ENCODE measurements at regions not wholly inside any gene's neighbourhood (a gene's known extent, or its start where the extent isn't known, plus 50 kb on each side); places are given as distances from the start of the nearest gene placed in this dataset.

DNA sequence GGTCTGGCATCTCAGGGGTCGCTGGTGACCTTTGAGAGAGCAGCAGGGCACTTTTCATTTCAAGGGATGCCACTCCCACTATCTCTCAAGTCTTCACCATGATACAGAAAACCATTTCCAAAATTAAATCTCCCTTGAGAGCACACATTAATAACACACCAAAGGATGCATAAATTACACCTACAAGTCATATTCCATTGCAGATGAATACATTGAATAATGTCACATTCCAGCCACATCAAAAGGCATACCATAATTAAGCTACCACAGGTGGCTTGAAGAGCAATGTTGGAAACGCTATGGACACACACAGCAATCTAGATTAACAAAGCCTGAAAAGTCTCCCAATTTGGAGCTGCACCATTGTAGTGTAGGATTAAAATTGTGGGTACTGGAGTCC lies 353.3 kb upstream of the ZMIZ1 start:
- no peak overlapping the region for H3K4me3 ChIP-seq (ENCODE audit: low read depth, low read length)
- TF ChIP-seq, protein P1, sequence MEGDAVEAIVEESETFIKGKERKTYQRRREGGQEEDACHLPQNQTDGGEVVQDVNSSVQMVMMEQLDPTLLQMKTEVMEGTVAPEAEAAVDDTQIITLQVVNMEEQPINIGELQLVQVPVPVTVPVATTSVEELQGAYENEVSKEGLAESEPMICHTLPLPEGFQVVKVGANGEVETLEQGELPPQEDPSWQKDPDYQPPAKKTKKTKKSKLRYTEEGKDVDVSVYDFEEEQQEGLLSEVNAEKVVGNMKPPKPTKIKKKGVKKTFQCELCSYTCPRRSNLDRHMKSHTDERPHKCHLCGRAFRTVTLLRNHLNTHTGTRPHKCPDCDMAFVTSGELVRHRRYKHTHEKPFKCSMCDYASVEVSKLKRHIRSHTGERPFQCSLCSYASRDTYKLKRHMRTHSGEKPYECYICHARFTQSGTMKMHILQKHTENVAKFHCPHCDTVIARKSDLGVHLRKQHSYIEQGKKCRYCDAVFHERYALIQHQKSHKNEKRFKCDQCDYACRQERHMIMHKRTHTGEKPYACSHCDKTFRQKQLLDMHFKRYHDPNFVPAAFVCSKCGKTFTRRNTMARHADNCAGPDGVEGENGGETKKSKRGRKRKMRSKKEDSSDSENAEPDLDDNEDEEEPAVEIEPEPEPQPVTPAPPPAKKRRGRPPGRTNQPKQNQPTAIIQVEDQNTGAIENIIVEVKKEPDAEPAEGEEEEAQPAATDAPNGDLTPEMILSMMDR (conservative IDR thresholded peaks at IDR 0.05; ENCODE audit: low read depth, low read length) = no peak
- DNase-seq (ENCODE audit: low read depth) = no peak

DNA sequence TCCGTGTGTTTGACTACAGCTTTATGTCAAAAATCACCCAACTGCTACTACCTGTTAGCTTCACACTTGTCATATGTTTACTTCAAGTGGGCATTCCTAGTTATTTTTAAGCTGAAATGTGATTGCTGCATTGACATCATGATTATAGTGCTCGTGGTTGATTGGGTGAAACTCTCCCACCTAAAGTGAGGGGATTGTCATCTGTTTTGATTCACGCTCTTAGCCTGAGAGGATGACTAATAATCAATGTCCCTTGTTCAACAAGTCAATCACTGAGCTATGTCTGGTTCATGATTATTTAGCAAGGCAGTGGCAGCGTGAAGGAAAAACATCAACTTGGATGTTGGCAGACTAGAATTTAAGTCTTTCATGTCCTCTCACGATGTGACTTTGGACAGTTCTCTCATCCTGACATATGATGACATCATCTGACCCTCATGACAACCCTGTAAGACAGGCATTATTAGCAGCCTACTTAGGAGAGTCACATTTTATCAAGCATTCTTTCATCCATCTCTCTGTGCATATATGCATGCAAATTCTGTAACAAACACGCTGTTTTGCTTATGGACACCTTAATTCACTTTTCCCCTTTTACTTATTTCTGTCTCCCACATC lies 352.6 kb upstream of the ZMIZ1 start:
- H3K4me3 ChIP-seq (ENCODE audit: low read depth, low read length) = no peak overlapping the region
- TF ChIP-seq, protein P1 (conservative IDR thresholded peaks at IDR 0.05; ENCODE audit: low read depth, low read length) = no peak
- DNase-seq (ENCODE audit: low read depth) = no peak

DNA sequence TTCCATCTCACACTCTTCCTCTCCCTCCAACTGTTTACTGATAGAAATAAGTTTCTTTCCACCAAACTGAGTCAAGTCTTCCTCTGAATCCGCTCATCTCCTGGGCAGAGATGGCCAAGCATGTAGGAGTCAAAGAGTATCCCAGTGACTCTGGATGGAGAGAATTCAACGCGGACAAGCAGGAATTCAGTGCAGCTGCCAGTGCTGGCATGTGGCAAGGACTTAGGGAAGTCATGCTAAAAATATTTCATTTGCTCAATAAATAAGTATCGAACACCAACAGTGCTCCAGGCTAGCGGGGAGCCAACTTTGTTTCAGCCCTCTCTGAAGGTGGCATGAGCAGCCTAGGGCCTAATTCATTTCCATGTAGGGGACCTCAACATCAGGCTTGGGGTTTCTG lies 351.6 kb upstream of the ZMIZ1 start:
- TF ChIP-seq, protein P1 (conservative IDR thresholded peaks at IDR 0.05; ENCODE audit: low read depth, low read length) = no peak
- DNase-seq (ENCODE audit: low read depth) = no peak

DNA sequence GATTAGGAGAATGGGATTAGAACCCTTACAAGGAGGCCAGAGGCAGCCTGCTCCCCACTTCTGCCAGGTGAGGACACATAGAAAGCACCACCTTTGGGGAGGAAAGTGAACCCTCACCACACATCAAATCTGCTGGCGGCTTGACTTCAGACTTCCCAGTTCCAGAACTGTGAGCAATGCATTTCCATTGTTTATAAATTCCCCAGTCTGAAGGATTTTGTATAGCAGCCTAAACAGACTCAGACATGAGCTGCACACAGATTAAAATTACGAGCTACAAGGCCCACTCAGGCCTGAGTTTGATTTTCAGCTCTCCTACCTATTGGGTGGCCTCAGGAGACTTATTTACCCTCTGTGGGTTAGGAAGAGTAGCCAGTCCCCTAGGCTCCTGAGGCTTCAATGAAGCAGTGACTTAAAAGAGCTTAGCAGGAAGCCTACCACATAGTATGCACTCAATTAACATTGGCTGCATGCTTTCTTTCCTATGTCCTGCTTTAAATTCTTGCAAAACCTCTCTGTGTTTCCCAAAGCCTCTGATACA lies 350.7 kb upstream of the ZMIZ1 start:
- DNase-seq (ENCODE audit: low read depth) = no peak
- H3K4me3 ChIP-seq (ENCODE audit: low read depth, low read length) = no peak overlapping the region
- TF ChIP-seq, protein P1 (conservative IDR thresholded peaks at IDR 0.05; ENCODE audit: low read depth, low read length) = no peak

More for the DNA sequence above, 351.6 kb upstream of the ZMIZ1 start:
- no peak overlapping the region for H3K4me3 ChIP-seq (ENCODE audit: low read depth, low read length)

DNA sequence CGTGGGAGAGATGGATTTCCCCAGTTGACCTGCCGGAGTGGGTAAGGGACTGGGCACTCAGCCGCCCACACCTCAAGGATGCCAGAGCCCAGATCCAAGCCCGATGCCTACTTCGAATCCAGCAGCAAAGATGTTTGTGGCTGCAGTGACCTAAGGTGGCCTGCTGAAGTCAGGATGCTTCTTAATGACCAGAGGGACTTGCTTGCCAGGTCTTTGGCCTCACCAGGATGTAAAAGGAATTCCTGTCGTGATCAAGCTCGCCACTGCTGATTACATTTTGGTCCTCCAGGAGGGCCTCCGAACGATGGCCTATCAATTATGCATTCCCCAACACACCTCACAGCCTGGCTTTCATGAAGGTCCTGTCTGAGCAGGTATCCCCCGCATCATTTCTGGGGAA lies 349.5 kb upstream of the ZMIZ1 start:
- no peak overlapping the region for H3K4me3 ChIP-seq (ENCODE audit: low read depth, low read length)
- DNase-seq (ENCODE audit: low read depth) = no peak
- TF ChIP-seq, protein P1 (conservative IDR thresholded peaks at IDR 0.05; ENCODE audit: low read depth, low read length) = no peak

DNA sequence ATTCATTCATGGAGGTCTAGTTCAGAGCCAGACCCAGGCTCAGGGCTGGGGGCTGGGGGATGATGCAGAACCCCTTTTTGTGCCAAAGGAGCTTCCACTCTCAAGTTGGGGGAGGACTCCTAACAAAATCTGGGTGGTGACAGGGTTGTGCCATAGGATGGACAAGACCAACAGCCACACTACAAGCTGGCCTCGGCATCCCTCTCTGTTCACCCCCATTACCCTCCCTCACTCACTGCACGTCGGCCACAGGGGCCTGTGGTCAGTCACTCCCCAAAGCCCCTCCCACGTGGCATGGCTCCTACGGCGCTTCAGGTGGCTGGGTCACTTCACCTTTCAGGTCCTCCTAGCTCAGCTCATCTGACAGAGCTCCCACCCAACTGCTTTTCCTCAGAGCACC lies 348.7 kb upstream of the ZMIZ1 start:
- TF ChIP-seq, protein P1 (conservative IDR thresholded peaks at IDR 0.05; ENCODE audit: low read depth, low read length) = no peak
- H3K4me3 ChIP-seq (ENCODE audit: low read depth, low read length) = no peak overlapping the region
- no peak for DNase-seq (ENCODE audit: low read depth)

DNA sequence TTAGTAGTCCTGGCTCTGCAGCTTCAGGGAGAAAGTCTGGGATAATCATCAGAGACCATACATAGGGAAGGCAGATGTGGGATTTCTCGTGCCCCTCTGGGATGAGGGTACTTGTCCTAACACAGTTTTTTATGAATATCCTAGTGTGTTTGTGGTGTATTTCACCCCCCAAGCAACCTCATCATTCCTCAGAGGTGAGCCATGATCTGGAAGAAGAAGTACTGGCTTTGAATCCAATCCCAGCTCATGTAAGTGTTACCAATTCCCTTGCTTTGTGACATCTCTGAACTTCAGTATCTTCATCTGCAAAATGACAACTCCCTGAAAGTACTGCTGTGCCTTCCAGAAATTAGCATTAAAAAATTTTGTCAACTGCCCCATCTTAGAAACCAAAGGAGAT lies 347.5 kb upstream of the ZMIZ1 start:
- DNase-seq (ENCODE audit: low read depth) = no peak
- TF ChIP-seq, protein P1 (conservative IDR thresholded peaks at IDR 0.05; ENCODE audit: low read depth, low read length) = no peak
- no peak overlapping the region for H3K4me3 ChIP-seq (ENCODE audit: low read depth, low read length)

Data from epithelial cell of proximal tubule (primary cell).